ENCODE measurements at regions not wholly inside any gene's neighbourhood (a gene's known extent, or its start where the extent isn't known, plus 50 kb on each side); places are given as distances from the start of the nearest gene placed in this dataset.

- TF ChIP-seq SUZ12 (IDR thresholded peaks at IDR 0.05; ENCODE audit: extremely low read depth, insufficient read depth, insufficient read length): no peak
- no peak for TF ChIP-seq YY1 (IDR thresholded peaks at IDR 0.05; ENCODE audit: insufficient read depth, insufficient read length)
- Histone ChIP-seq H3K4me3 (ENCODE audit: insufficient read length, low read depth) (no peak overlapping the region), H3K9ac (ENCODE audit: insufficient read length, low read depth) (no peak overlapping the region), H3K27me3 (ENCODE audit: insufficient read depth, insufficient read length) (peaks cover 5% of the 10 kb centered on the region), H3K4me1 (ENCODE audit: insufficient read depth, insufficient read length) (peaks cover 8% of the 10 kb centered on the region), H3K36me3 (ENCODE audit: insufficient read depth, insufficient read length, low read length) (no peaks in the 10 kb centered on the region), H3K9me3 (ENCODE audit: insufficient read depth, low read length) (no peaks in the 10 kb centered on the region)
- no peak for DNase-seq (ENCODE audit: low read depth, low spot score)
Measured at GRCh38 chr16:47854737-47855136, 301.1 kb downstream of the ABCC12 start.

- DNase-seq (ENCODE audit: low read depth, low spot score): no peak
- Histone ChIP-seq H3K27me3 (ENCODE audit: insufficient read depth, insufficient read length) (peaks cover 5% of the 10 kb centered on the region), H3K9ac (ENCODE audit: insufficient read length, low read depth) (no peak overlapping the region), H3K36me3 (ENCODE audit: insufficient read depth, insufficient read length, low read length) (no peaks in the 10 kb centered on the region), H3K4me1 (ENCODE audit: insufficient read depth, insufficient read length) (peaks cover 12% of the 10 kb centered on the region), H3K9me3 (ENCODE audit: insufficient read depth, low read length) (no peaks in the 10 kb centered on the region), H3K4me3 (ENCODE audit: insufficient read length, low read depth) (no peak overlapping the region)
- TF ChIP-seq SUZ12 (IDR thresholded peaks at IDR 0.05; ENCODE audit: extremely low read depth, insufficient read depth, insufficient read length) (no peak), YY1 (IDR thresholded peaks at IDR 0.05; ENCODE audit: insufficient read depth, insufficient read length) (no peak), ZNF274 (IDR thresholded peaks at IDR 0.05; ENCODE audit: low read depth, low read length) (no peak)
Measured at GRCh38 chr16:47852991-47853390, 302.8 kb downstream of the ABCC12 start.

- TF ChIP-seq YY1 (IDR thresholded peaks at IDR 0.05; ENCODE audit: insufficient read depth, insufficient read length): no peak
- no peak for TF ChIP-seq SUZ12 (IDR thresholded peaks at IDR 0.05; ENCODE audit: extremely low read depth, insufficient read depth, insufficient read length)
- no peak for TF ChIP-seq ZNF274 (IDR thresholded peaks at IDR 0.05; ENCODE audit: low read depth, low read length)
- H3K9ac ChIP-seq (ENCODE audit: insufficient read length, low read depth): no peak overlapping the region
- peaks cover 5% of the 10 kb centered on the region for H3K27me3 ChIP-seq (ENCODE audit: insufficient read depth, insufficient read length)
- H3K4me1 ChIP-seq (ENCODE audit: insufficient read depth, insufficient read length): peaks cover 18% of the 10 kb centered on the region
- no peak for DNase-seq (ENCODE audit: low read depth, low spot score)
- H3K9me3 ChIP-seq (ENCODE audit: insufficient read depth, low read length): no peaks in the 10 kb centered on the region
- no peaks in the 10 kb centered on the region for H3K36me3 ChIP-seq (ENCODE audit: insufficient read depth, insufficient read length, low read length)
- no peak overlapping the region for H3K4me3 ChIP-seq (ENCODE audit: insufficient read length, low read depth)
Measured at GRCh38 chr16:47851146-47851545, 304.6 kb downstream of the ABCC12 start.

- Histone ChIP-seq H3K4me3 (ENCODE audit: insufficient read length, low read depth) (no peak overlapping the region), H3K9me3 (ENCODE audit: insufficient read depth, low read length) (no peaks in the 10 kb centered on the region), H3K27me3 (ENCODE audit: insufficient read depth, insufficient read length) (peaks cover 5% of the 10 kb centered on the region), H3K4me1 (ENCODE audit: insufficient read depth, insufficient read length) (peaks cover 18% of the 10 kb centered on the region), H3K9ac (ENCODE audit: insufficient read length, low read depth) (no peak overlapping the region), H3K36me3 (ENCODE audit: insufficient read depth, insufficient read length, low read length) (no peaks in the 10 kb centered on the region)
- DNase-seq (ENCODE audit: low read depth, low spot score): no peak
- no peak for TF ChIP-seq YY1 (IDR thresholded peaks at IDR 0.05; ENCODE audit: insufficient read depth, insufficient read length)
- no peak for TF ChIP-seq SUZ12 (IDR thresholded peaks at IDR 0.05; ENCODE audit: extremely low read depth, insufficient read depth, insufficient read length)
- TF ChIP-seq ZNF274 (IDR thresholded peaks at IDR 0.05; ENCODE audit: low read depth, low read length): no peak
Measured at GRCh38 chr16:47849736-47850135, 306.1 kb downstream of the ABCC12 start.

GRCh38 chr16:47848421-47849109 is 307.2 kb downstream of the ABCC12 start:
- no peak overlapping the region for H3K4me3 ChIP-seq (ENCODE audit: insufficient read length, low read depth)
- TF ChIP-seq SUZ12 (IDR thresholded peaks at IDR 0.05; ENCODE audit: extremely low read depth, insufficient read depth, insufficient read length): no peak
- no peak for TF ChIP-seq YY1 (IDR thresholded peaks at IDR 0.05; ENCODE audit: insufficient read depth, insufficient read length)
- TF ChIP-seq ZNF274 (IDR thresholded peaks at IDR 0.05; ENCODE audit: low read depth, low read length): no peak
- no peaks in the 10 kb centered on the region for H3K36me3 ChIP-seq (ENCODE audit: insufficient read depth, insufficient read length, low read length)
- peak overlapping the region; percentile 9 for H3K9ac ChIP-seq (ENCODE audit: insufficient read length, low read depth)
- peak; percentile 90 for DNase-seq (ENCODE audit: low read depth, low spot score)
- H3K27me3 ChIP-seq (ENCODE audit: insufficient read depth, insufficient read length): peaks cover 5% of the 10 kb centered on the region
- no peaks in the 10 kb centered on the region for H3K9me3 ChIP-seq (ENCODE audit: insufficient read depth, low read length)
- peaks cover 12% of the 10 kb centered on the region for H3K4me1 ChIP-seq (ENCODE audit: insufficient read depth, insufficient read length)

GRCh38 chr16:47847220-47847970 is 308.4 kb downstream of the ABCC12 start:
- Histone ChIP-seq H3K4me1 (ENCODE audit: insufficient read depth, insufficient read length) (peaks cover 11% of the 10 kb centered on the region), H3K36me3 (ENCODE audit: insufficient read depth, insufficient read length, low read length) (no peaks in the 10 kb centered on the region), H3K27me3 (ENCODE audit: insufficient read depth, insufficient read length) (peaks cover 5% of the 10 kb centered on the region), H3K4me3 (ENCODE audit: insufficient read length, low read depth) (no peak overlapping the region), H3K9me3 (ENCODE audit: insufficient read depth, low read length) (no peaks in the 10 kb centered on the region), H3K9ac (ENCODE audit: insufficient read length, low read depth) (no peak overlapping the region)
- no peak for TF ChIP-seq ZNF274 (IDR thresholded peaks at IDR 0.05; ENCODE audit: low read depth, low read length)
- no peak for TF ChIP-seq SUZ12 (IDR thresholded peaks at IDR 0.05; ENCODE audit: extremely low read depth, insufficient read depth, insufficient read length)
- TF ChIP-seq YY1 (IDR thresholded peaks at IDR 0.05; ENCODE audit: insufficient read depth, insufficient read length): no peak
- no peak for DNase-seq (ENCODE audit: low read depth, low spot score)

- no peaks in the 10 kb centered on the region for H3K4me1 ChIP-seq (ENCODE audit: insufficient read depth, insufficient read length)
- TF ChIP-seq YY1 (IDR thresholded peaks at IDR 0.05; ENCODE audit: insufficient read depth, insufficient read length) (no peak), ZNF274 (IDR thresholded peaks at IDR 0.05; ENCODE audit: low read depth, low read length) (no peak), SUZ12 (IDR thresholded peaks at IDR 0.05; ENCODE audit: extremely low read depth, insufficient read depth, insufficient read length) (no peak)
- DNase-seq (ENCODE audit: low read depth, low spot score): no peak
- no peak overlapping the region for H3K9ac ChIP-seq (ENCODE audit: insufficient read length, low read depth)
- H3K27me3 ChIP-seq (ENCODE audit: insufficient read depth, insufficient read length): no peaks in the 10 kb centered on the region
- H3K9me3 ChIP-seq (ENCODE audit: insufficient read depth, low read length): peaks cover 24% of the 10 kb centered on the region; the same call in 1 of the 2 replicates
- H3K4me3 ChIP-seq (ENCODE audit: insufficient read length, low read depth): no peak overlapping the region
- H3K36me3 ChIP-seq (ENCODE audit: insufficient read depth, insufficient read length, low read length): no peaks in the 10 kb centered on the region
Measured at GRCh38 chr16:47834485-47835024, 321.2 kb downstream of the ABCC12 start.

All from NT2/D1 (cell line).